Activated T-helper 17 cell treated with anti-CD3 and anti-CD28 coated beads, Interleukin-2, amount 50 U/mL, for 72 hours (primary cell): ENCODE measurements at regions not wholly inside any gene's neighbourhood (a gene's known extent, or its start where the extent isn't known, plus 50 kb on each side); places are given as distances from the start of the nearest gene placed in this dataset.
A peak's percentile ranks its signal among the peaks of the same experiment; 100 is the strongest.
"Not testable (repeated sequence)": the region's sequence is repeated elsewhere in the genome, so short reads cannot be mapped to it uniquely, and the experiment has no call there.

Experiments used
- ATAC-seq: fragments of 150-1000 bp; cut with Tn5 transposase; replicated peaks from 2 replicates; pipeline ENCODE4 v1.10.0; 2021; ENCODE audit warnings: mild to moderate bottlenecking, moderate library complexity
- H3K27ac Mint-ChIP-seq: one replicate; pipeline ENCODE4 v1.8.0; 2022; ENCODE audit warnings: mixed read lengths
- H3K27me3 Mint-ChIP-seq: one replicate; pipeline ENCODE4 v1.8.0; 2022; ENCODE audit warnings: mixed read lengths
- H3K36me3 Mint-ChIP-seq: one replicate; pipeline ENCODE4 v1.8.0; 2022; ENCODE audit warnings: low read depth, mild to moderate bottlenecking, mixed read lengths
- H3K4me1 Mint-ChIP-seq: one replicate; pipeline ENCODE4 v1.8.0; 2022; ENCODE audit warnings: mixed read lengths
- H3K4me3 Mint-ChIP-seq: one replicate; pipeline ENCODE4 v1.8.0; 2022; ENCODE audit warnings: mild to moderate bottlenecking, mixed read lengths
- H3K9me3 Mint-ChIP-seq: one replicate; pipeline ENCODE4 v1.8.0; 2022; ENCODE audit warnings: mixed read lengths

DNA sequence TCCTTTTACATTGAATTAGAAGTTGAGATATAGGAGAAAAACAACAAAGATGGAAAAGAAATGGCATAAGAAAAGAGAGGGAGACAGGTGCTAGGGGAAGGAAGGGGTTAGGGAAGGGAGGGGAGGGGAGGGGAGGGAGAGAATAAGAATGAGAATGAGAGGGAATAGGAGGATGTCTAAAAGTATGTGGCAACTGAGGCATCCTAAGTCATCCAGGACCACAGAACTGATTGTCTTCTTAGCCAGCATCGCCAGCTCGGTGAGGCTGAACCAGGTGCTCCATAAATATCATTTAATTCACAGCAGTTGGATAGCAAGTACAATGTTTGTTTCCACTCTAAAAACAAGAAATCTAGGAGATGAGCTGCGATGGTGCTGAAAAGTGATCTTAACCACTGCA is 393.5 kb downstream of the TMEM182 start:
- H3K36me3 Mint-ChIP-seq = no peaks in the 10 kb centered on the region
- H3K4me3 Mint-ChIP-seq = no peak overlapping the region
- peaks cover 4% of the 10 kb centered on the region for H3K9me3 Mint-ChIP-seq
- no peak overlapping the region for H3K27ac Mint-ChIP-seq
- ATAC-seq = no peak
- no peaks in the 10 kb centered on the region for H3K4me1 Mint-ChIP-seq
- H3K27me3 Mint-ChIP-seq = no peaks in the 10 kb centered on the region

DNA sequence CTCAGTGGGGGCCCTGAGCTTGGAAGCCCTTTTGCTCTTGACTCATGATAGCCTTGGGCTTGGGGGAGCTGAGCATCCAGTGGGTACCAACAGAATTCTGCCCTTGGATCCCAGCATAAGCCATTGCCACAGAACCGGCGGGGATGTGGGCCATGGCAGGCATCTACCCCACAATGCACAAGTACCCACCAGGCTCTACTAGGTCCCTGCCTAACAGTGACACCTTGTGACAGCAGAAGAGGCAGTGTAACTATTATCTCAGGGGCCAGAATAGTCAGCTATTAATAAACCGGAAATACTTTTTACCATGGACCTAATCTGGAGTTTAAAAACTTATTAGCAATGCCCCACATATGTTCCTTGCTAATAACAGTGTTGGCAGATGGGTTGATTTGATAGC is 397.2 kb downstream of the TMEM182 start:
- no peaks in the 10 kb centered on the region for H3K4me1 Mint-ChIP-seq
- H3K36me3 Mint-ChIP-seq = no peaks in the 10 kb centered on the region
- no peak overlapping the region for H3K27ac Mint-ChIP-seq
- no peak overlapping the region for H3K4me3 Mint-ChIP-seq
- no peaks in the 10 kb centered on the region for H3K27me3 Mint-ChIP-seq
- peaks cover 4% of the 10 kb centered on the region for H3K9me3 Mint-ChIP-seq
- no peak for ATAC-seq

DNA sequence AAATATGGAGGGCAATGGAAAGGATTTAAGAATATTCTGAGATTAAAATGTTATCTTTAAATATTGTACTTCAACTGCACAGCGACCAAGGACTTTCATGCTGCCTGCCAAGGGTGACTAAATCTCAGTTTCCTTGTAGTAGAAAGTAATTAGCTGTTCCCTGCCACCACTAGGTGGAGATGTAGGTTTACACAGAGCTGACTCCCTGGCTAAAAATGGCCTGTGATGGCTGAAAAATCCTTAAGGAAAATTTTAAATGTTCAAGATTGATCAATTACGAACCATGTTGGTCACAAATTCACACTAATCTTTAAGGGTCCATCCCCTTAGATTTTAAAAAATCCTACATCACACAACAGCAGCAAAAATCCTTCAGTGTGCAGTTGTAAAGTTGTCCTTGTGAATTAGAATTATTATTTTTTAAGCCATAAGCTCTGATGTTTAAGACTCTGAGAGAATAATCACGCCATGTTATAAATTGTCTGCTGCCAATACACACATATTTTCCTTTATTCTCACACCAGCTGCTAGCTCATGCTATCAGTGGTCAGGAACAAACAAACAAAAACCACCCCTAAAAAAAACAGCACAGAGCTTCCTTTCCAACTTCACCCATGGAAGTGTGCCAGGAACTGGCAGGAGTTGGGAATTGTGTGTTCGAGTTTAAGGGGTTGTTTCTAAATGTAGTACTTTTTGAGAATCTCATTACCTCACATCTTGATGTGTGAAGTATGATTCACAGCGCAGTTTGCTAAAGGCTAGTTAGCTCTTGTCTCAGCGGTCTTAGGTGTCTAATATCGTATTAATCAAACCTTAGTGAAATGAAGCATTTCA is 399.8 kb downstream of the TMEM182 start:
- no peaks in the 10 kb centered on the region for H3K4me1 Mint-ChIP-seq
- no peaks in the 10 kb centered on the region for H3K9me3 Mint-ChIP-seq
- no peak for ATAC-seq
- no peaks in the 10 kb centered on the region for H3K27me3 Mint-ChIP-seq
- H3K27ac Mint-ChIP-seq = no peak overlapping the region
- H3K36me3 Mint-ChIP-seq = no peaks in the 10 kb centered on the region
- no peak overlapping the region for H3K4me3 Mint-ChIP-seq

DNA sequence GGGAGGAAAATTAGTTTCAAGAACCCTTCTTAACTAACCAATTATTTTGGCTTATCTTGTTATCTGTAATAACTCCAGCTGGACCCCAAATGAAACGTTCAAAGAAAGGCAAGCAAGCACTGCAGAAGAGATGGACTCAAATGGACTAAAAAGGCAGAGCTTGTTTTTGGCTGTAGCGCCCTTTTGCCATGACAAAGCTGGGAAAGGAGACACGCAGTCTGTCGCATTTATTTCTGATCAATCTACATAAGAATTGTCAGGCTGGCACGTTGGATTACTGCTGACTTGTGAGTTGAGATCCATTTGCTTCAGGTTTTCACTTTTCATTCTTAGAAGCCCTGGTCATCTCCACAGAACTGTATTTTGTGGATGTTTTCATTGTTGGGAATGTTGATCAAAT is 402.9 kb downstream of the TMEM182 start:
- no peaks in the 10 kb centered on the region for H3K36me3 Mint-ChIP-seq
- H3K9me3 Mint-ChIP-seq = peaks cover 3% of the 10 kb centered on the region
- H3K4me1 Mint-ChIP-seq = no peaks in the 10 kb centered on the region
- no peak overlapping the region for H3K27ac Mint-ChIP-seq
- H3K27me3 Mint-ChIP-seq = no peaks in the 10 kb centered on the region
- no peak overlapping the region for H3K4me3 Mint-ChIP-seq
- ATAC-seq = no peak

DNA sequence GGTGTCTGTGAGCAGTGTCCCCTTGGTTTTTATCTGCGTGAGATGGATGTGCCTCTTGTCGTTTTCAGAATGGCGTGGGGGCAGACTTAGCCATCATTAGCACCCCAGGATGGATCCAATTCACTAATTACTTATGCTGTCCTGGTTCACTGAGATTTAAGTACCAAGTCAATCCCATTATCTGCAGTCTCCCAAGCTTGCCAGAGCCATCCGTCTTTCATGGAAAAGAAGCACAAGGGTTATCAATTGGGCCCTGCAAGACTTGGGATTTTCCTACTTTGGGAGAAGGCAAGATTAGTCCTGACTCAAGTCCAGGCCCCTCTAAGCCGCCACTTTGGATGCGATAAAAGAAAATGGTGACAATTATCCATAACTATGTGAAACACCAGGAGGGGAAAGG is 404.0 kb downstream of the TMEM182 start:
- no peak for ATAC-seq
- Mint-ChIP-seq H3K4me1 (no peaks in the 10 kb centered on the region), H3K4me3 (no peak overlapping the region), H3K36me3 (no peaks in the 10 kb centered on the region), H3K9me3 (peaks cover 3% of the 10 kb centered on the region), H3K27me3 (no peaks in the 10 kb centered on the region), H3K27ac (no peak overlapping the region)

DNA sequence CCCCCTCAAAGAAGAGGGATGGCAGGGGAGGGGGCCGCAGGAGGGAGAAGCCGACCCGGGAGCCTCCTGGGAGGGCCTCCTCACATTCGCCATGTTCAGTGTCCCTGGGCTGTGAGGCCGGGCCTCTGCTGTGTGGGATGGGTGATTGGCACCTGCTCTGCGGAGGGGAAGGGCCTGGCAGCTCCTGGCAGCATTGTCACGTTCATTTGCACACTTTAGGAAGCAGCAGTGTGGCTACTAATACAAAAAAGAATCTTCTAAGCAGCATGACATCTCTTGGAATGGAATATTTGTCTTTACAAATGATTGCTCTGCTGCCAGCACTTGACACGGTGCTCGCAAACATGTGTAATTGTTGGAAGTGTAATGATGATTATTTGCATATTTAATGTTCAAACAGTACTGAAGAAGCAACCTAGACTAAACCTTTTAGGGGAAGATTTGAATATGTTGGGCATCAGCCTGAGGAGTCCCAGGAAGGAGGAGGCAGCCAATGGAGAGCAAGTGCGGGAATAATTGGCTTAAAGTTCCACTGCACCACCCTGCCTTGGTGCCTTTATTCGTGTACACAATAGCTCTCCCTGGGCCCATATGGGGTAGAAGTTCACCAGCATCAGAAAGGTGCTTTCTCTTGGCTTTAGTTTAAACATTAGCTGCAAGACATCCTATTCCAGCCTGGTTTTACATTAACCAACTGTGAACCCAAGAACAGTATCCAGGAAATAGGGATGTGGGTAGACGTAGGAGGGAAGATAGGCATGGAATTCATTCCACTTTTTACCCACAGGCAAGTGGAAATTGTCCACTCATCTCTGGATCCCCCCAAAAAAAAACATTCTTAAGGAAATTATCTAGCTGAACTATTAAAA is 404.9 kb downstream of the TMEM182 start:
- no peaks in the 10 kb centered on the region for H3K4me1 Mint-ChIP-seq
- no peak overlapping the region for H3K27ac Mint-ChIP-seq
- H3K9me3 Mint-ChIP-seq = peaks cover 9% of the 10 kb centered on the region
- ATAC-seq = no peak
- H3K27me3 Mint-ChIP-seq = no peaks in the 10 kb centered on the region
- H3K36me3 Mint-ChIP-seq = no peaks in the 10 kb centered on the region
- H3K4me3 Mint-ChIP-seq = no peak overlapping the region

DNA sequence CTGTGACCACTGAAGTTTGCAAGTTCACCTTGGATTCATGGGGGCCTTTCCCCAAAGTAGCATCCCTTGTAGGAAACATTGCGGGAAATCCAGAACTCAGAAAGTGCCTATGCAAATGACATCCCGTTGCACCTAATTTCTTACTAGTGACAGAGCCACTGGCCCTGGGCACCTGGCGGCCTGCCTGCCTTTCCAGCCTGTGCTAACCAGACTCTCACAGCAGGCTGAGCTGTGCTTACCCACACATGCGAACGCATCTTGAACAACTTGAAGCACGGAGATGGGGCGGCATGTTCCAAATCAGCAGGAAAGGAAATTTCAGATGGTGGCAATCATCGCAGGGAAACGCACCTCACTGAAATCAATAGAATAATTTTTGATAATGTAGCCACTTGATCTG is 405.8 kb downstream of the TMEM182 start:
- Mint-ChIP-seq H3K9me3 (peaks cover 9% of the 10 kb centered on the region), H3K27me3 (no peaks in the 10 kb centered on the region), H3K4me1 (no peaks in the 10 kb centered on the region), H3K36me3 (no peaks in the 10 kb centered on the region), H3K4me3 (no peak overlapping the region), H3K27ac (no peak overlapping the region)
- no peak for ATAC-seq

DNA sequence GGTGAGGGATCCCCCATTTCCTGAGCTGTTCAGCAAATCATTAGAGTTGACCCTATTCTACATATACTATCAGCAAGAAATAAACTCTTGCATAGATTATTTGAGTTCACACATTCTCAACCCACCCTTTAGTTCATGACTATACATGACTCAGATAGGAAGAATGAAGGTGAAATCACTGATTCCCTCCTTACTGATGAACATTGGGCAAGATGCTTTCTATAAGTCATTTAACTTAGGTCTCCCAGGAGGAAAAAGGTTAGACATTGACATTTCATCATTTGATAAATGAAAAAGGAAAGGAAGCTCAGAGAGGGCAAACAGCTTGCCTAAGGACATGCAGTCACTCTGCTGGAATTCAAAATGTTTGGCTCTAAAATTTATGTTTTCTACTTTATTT is 408.0 kb downstream of the TMEM182 start:
- Mint-ChIP-seq H3K4me3 (no peak overlapping the region), H3K27ac (no peak overlapping the region), H3K4me1 (no peaks in the 10 kb centered on the region), H3K27me3 (no peaks in the 10 kb centered on the region), H3K36me3 (no peaks in the 10 kb centered on the region), H3K9me3 (peaks cover 9% of the 10 kb centered on the region)
- no peak for ATAC-seq

DNA sequence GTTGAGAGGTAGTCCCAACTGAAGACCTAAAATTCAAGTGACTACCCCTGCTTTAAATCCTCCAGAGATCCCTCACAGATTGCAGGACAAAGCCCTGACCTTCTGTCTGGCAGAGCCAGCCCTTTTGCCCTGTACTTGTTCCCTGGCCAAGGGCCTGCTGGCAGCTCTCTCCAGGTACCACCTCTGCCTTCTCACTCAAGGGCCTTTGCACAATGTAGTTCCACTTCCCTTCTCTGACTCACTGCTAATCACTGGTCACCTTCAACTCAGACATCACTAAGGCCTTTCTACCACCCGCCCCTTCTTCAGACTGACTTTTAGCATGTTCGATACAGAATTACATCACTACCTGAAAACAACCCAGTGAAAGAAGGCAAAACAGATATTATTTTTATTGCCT is 411.0 kb downstream of the TMEM182 start:
- H3K9me3 Mint-ChIP-seq = peaks cover 15% of the 10 kb centered on the region
- no peak for ATAC-seq
- no peak overlapping the region for H3K27ac Mint-ChIP-seq
- no peaks in the 10 kb centered on the region for H3K36me3 Mint-ChIP-seq
- no peaks in the 10 kb centered on the region for H3K4me1 Mint-ChIP-seq
- H3K27me3 Mint-ChIP-seq = peaks cover 3% of the 10 kb centered on the region
- no peak overlapping the region for H3K4me3 Mint-ChIP-seq

DNA sequence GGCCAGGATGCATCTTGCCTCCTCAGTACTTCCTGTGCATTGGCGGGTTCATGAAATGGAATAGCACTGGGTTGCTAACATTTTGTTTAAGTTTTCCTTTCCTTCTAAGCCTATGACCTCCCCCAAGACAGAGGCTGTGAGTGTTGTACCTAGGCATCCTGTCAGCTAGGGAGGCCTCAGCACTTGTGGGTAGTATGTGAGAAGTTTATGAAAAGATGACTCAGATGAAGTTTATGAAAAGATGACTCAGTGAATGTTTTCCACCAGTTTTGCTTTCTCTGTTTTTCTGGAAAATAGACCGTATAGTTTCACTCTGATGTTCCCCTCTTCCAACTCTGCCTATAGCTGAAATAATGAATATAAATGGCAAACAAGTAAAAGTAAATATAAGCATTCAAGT is 412.9 kb downstream of the TMEM182 start:
- ATAC-seq = peak; percentile 39

DNA sequence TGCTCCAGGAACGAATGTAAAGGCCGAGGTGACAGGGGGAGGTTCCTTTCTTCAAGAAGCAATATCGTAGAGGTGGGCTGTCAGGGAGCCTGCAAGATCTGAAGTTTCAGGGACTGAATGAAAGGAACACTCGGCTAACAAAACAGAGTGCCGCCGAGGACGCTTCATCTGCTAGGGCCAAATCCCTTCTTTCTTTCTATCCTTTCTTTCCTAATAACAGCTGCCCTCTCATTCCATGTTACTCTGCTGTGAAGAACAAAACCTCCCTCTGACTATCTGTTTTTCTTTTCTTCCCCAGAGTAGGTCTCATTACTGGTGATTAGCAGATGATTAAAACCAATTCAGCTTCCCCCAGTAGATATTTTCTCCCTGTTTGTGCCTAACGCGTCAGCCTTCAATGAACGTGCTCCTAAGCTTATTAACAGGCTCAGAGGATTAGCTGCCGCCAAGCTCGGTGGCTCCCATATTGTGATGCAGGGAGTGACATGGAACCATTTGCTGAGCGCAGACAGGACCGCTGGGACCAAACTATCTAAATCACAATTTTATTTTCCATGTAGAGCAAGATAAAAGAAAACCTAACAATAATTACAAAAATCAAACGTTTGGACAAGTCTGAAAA is 414.6 kb downstream of the TMEM182 start:
- no peak for ATAC-seq
- H3K9me3 Mint-ChIP-seq = peaks cover 12% of the 10 kb centered on the region
- peaks cover 3% of the 10 kb centered on the region for H3K27me3 Mint-ChIP-seq
- no peaks in the 10 kb centered on the region for H3K4me1 Mint-ChIP-seq
- H3K4me3 Mint-ChIP-seq = no peak overlapping the region
- H3K36me3 Mint-ChIP-seq = no peaks in the 10 kb centered on the region
- no peak overlapping the region for H3K27ac Mint-ChIP-seq

More for the DNA sequence above, 412.9 kb downstream of the TMEM182 start:
- no peak overlapping the region for H3K4me3 Mint-ChIP-seq
- no peak overlapping the region for H3K27ac Mint-ChIP-seq
- H3K27me3 Mint-ChIP-seq = peaks cover 3% of the 10 kb centered on the region
- no peaks in the 10 kb centered on the region for H3K4me1 Mint-ChIP-seq
- peaks cover 15% of the 10 kb centered on the region for H3K9me3 Mint-ChIP-seq
- no peaks in the 10 kb centered on the region for H3K36me3 Mint-ChIP-seq

DNA sequence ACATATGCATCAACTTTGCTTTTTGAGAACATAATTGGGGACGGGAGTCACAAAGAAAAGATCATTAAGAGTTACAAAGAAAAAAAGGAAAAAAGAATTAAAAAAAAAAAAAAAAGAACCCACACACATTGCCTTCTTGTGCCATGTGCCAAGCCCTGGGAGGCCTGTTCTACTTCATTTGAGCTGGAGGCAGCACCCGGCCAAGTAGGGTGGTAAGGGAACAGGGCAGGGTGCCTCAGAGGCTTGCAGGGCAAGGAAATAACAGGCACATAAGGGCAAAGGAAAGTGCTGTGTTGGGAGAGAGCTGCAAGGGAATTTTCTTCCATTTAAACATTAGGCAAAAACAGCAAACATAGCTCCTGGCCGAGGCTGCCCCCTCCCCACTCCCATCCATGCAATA is 418.0 kb downstream of the TMEM182 start:
- no peak overlapping the region for H3K4me3 Mint-ChIP-seq
- H3K36me3 Mint-ChIP-seq = no peaks in the 10 kb centered on the region
- no peak overlapping the region for H3K27ac Mint-ChIP-seq
- no peaks in the 10 kb centered on the region for H3K4me1 Mint-ChIP-seq
- H3K27me3 Mint-ChIP-seq = peaks cover 3% of the 10 kb centered on the region
- ATAC-seq = no peak
- H3K9me3 Mint-ChIP-seq = peaks cover 10% of the 10 kb centered on the region

DNA sequence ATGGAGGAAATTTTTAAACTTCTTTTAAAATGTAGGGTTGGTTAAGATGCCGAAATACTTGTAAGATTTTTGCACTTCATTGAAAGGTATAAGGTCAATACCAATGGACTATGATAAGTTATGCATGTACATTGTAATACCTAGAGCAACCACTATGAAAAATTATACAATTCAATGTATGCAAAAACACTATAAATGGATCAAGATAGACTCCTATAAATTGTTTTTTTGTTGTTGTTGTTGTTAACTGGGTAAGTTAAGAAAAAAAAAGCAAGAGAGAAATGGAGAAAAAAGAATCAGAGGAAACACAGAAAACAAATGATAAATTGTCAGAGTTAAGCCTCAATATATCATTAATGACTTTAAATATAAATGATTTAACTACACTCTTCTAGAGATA is 421.2 kb downstream of the TMEM182 start:
- H3K27me3 Mint-ChIP-seq = no peaks in the 10 kb centered on the region
- no peak overlapping the region for H3K4me3 Mint-ChIP-seq
- no peak overlapping the region for H3K27ac Mint-ChIP-seq
- H3K36me3 Mint-ChIP-seq = no peaks in the 10 kb centered on the region
- H3K4me1 Mint-ChIP-seq = no peaks in the 10 kb centered on the region
- H3K9me3 Mint-ChIP-seq = peaks cover 4% of the 10 kb centered on the region
- no peak for ATAC-seq

DNA sequence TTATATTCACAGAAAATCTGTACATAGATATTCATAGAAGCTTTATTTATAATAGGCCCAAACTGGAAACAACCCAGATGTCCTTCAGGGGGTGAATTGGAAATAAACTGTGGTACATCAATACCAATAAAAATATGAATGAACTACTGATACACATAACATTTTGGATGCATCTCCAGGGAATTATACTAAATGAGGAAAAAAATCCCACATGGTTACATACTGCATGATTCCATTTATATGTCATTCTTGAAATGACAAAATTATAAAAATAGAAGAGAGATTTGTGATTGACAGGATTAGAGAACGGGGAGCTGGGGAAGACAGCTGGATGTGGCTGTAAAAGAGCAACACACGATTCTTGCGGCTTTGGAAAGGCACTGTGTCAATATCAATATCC is 435.0 kb downstream of the TMEM182 start:
- ATAC-seq = no peak
- Mint-ChIP-seq H3K27me3 (no peaks in the 10 kb centered on the region), H3K4me3 (no peak overlapping the region), H3K36me3 (no peaks in the 10 kb centered on the region), H3K9me3 (peaks cover 17% of the 10 kb centered on the region), H3K27ac (no peak overlapping the region), H3K4me1 (no peaks in the 10 kb centered on the region)

DNA sequence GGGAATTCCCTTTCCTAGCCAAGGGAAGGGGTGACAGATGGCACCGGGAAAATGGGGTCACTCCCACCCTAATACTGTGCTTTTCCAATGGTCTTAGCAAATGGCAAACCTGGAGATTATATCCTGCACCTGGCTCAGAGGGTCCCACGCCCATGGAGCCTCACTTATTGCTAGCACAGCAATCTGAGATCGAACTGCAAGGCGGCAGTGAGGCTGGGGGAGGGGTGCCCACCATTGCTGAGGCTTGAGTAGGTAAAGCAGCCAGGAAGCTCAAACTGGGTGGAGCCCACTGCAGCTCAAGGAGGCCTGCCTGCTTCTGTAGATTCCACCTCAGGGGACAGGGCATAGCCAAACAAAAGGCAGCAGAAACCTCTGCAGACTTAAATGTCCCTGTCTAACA is 438.9 kb downstream of the TMEM182 start:
- H3K36me3 Mint-ChIP-seq, H3K4me3 Mint-ChIP-seq, ATAC-seq, H3K27me3 Mint-ChIP-seq, H3K27ac Mint-ChIP-seq, H3K9me3 Mint-ChIP-seq, H3K4me1 Mint-ChIP-seq: not testable (repeated sequence)
